HL-60 (cell line): ENCODE measurements at regions not wholly inside any gene's neighbourhood (a gene's known extent, or its start where the extent isn't known, plus 50 kb on each side); places are given as distances from the start of the nearest gene placed in this dataset.

Experiments
- DNase-seq, 2 experiments: peaks; one replicate each; pipeline ENCODE4 v3.0.0-alpha.2; 2010 to 2020; ENCODE audit warnings: low read depth in 1 of 2, low spot score in 1 of 2
- H3K27ac ChIP-seq: fragments of 250-450 bp; sonication (Bioruptor Pico); replicated peaks from 2 replicates; pipeline ENCODE4 v1.5.1; 2020; ENCODE audit warnings: mild to moderate bottlenecking, moderate library complexity
- H3K27me3 ChIP-seq: fragments of 250-450 bp; sonication (Bioruptor Pico); 2 replicates; pipeline ENCODE4 v1.5.1; 2021; ENCODE audit warnings: mild to moderate bottlenecking, moderate library complexity; ENCODE audit not compliant: insufficient read depth, poor library complexity, severe bottlenecking
- H3K4me3 ChIP-seq: replicated peaks from 2 replicates; pipeline ENCODE4 v1.5.1; 2011; ENCODE audit warnings: mild to moderate bottlenecking, control low read depth, low read length; ENCODE audit not compliant: insufficient read depth
- CTCF ChIP-seq: IDR thresholded peaks from one replicate; pipeline ENCODE4 v1.5.1; 2011; ENCODE audit warnings: low read length, control low read depth, inconsistent platforms; ENCODE audit not compliant: insufficient read depth
- GABPA ChIP-seq: IDR thresholded peaks from 2 replicates; pipeline ENCODE4 v1.6.1; 2012; ENCODE audit warnings: low read depth
- POLR2AphosphoS5 ChIP-seq: IDR thresholded peaks from 2 replicates; pipeline ENCODE4 v1.6.1; 2012; ENCODE audit warnings: low read depth
- SPI1 ChIP-seq: IDR thresholded peaks from 2 replicates; pipeline ENCODE4 v1.6.1; 2012; ENCODE audit warnings: low read depth, mild to moderate bottlenecking, borderline replicate concordance
- TF ChIP-seq, protein P1 (sequence below): IDR thresholded peaks from 2 replicates; pipeline ENCODE4 v1.6.1; 2012; ENCODE audit warnings: low read depth; ENCODE audit not compliant: insufficient replicate concordance

DNA sequence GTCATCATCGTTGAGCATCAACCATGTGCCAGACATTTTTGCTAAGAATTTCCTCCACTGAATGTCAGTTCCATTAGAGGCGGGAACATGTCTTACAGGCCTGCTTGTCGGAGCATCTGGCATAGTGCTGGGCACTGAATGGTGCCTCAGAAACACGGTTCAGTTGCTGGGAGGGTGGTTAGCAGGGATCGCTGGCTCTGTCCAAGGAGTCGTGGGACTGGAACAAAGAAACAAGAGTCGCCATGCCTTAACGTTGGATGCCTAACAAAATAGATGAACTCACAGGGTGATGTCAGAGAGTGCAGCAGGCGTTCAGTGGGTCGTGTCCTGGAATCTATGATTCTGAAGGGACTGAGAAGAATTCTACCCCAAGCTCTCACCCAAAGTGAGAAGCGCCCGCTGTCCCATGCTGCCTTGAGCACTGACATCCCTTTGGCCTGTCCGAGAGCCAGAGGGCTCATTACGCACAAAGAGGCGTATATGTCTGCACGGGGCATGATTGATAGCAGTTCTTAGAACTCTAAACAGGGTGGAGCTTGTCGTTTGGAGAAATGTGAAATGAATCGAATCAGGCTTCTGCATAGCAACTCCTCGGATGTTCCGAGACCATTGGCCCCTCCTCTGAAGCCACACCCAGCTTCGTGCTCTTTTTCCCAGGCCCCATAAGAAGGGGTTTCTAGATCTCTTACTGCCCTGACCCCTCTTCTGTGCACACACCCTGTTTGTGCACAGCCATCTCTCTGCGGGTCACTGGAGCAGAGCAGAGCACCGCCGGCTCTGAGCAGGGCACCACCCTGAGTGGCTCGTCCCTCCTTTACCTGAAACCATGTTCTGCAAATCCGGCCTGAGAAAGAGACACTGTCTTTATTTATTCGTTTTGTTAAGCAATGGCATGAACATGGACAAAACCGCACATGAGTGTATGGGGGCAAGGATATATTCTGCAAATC, 113.1 kb upstream of the B3GAT1 start:
- Histone ChIP-seq H3K4me3 (no peak overlapping the region), H3K27me3 (no peaks in the 10 kb centered on the region), H3K27ac (no peak overlapping the region)
- no peak for TF ChIP-seq SPI1
- no peak for TF ChIP-seq POLR2AphosphoS5
- no peak for TF ChIP-seq GABPA
- TF ChIP-seq, protein P1, sequence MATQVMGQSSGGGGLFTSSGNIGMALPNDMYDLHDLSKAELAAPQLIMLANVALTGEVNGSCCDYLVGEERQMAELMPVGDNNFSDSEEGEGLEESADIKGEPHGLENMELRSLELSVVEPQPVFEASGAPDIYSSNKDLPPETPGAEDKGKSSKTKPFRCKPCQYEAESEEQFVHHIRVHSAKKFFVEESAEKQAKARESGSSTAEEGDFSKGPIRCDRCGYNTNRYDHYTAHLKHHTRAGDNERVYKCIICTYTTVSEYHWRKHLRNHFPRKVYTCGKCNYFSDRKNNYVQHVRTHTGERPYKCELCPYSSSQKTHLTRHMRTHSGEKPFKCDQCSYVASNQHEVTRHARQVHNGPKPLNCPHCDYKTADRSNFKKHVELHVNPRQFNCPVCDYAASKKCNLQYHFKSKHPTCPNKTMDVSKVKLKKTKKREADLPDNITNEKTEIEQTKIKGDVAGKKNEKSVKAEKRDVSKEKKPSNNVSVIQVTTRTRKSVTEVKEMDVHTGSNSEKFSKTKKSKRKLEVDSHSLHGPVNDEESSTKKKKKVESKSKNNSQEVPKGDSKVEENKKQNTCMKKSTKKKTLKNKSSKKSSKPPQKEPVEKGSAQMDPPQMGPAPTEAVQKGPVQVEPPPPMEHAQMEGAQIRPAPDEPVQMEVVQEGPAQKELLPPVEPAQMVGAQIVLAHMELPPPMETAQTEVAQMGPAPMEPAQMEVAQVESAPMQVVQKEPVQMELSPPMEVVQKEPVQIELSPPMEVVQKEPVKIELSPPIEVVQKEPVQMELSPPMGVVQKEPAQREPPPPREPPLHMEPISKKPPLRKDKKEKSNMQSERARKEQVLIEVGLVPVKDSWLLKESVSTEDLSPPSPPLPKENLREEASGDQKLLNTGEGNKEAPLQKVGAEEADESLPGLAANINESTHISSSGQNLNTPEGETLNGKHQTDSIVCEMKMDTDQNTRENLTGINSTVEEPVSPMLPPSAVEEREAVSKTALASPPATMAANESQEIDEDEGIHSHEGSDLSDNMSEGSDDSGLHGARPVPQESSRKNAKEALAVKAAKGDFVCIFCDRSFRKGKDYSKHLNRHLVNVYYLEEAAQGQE: no peak
- no peak for TF ChIP-seq CTCF
- DNase-seq: no peak

- TF ChIP-seq CTCF (no peak), GABPA (no peak)
- no peak overlapping the region for H3K27ac ChIP-seq
- H3K4me3 ChIP-seq: no peak overlapping the region
- DNase-seq: no peak
- no peaks in the 10 kb centered on the region for H3K27me3 ChIP-seq
Measured at GRCh38 chr11:134524201-134524600, 112.2 kb upstream of the B3GAT1 start.

DNA sequence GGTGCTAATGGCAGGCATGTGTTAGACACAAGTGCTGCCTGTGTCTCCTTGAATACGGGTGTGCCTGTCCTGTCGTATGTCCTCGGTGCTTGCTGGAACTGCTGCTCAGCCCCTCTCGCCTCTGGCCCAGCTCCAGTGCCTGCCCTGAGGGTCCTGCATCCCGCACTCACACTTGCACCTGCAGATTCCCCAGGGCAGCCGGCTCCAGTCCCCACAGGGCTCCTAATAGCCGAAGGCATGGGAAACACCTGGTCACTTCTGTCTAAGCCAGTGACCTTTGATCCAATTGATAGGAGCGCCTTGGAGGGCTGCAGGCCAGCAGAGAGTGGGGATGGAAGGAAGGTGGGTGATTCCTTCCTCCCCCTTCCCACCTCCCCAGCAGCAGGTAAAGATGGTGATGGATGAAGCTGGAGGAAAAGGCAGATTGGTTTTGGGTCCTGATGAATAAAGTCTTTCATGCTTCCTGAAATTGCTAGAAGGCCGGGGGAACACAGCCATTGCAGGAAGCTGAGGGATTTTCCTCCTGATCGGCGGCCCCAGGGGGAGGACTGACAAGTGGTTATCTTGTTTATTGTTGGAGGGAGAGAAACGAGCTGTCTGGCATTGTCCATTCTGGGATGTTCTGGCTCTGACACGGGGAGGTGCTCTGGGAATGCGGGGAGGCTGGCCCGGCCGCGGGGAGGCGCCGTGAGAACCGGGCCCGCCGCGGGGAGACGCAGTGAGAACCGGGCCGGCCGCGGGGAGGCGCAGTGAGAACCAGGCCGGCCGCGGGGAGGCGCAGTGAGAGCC, 110.9 kb upstream of the B3GAT1 start:
- no peaks in the 10 kb centered on the region for H3K27me3 ChIP-seq
- H3K27ac ChIP-seq: no peak overlapping the region
- TF ChIP-seq GABPA: no peak
- TF ChIP-seq SPI1: no peak
- TF ChIP-seq, protein P1: no peak
- no peak for TF ChIP-seq POLR2AphosphoS5
- TF ChIP-seq CTCF: no peak
- no peak overlapping the region for H3K4me3 ChIP-seq
- no peak for DNase-seq
